Stromal cell of bone marrow (primary cell): ENCODE measurements at regions not wholly inside any gene's neighbourhood (a gene's known extent, or its start where the extent isn't known, plus 50 kb on each side); places are given as distances from the start of the nearest gene placed in this dataset.

Experiments
- DNase-seq: peaks from one replicate; pipeline ENCODE4 v3.0.0-alpha.2; 2012; ENCODE audit warnings: low read depth

DNA sequence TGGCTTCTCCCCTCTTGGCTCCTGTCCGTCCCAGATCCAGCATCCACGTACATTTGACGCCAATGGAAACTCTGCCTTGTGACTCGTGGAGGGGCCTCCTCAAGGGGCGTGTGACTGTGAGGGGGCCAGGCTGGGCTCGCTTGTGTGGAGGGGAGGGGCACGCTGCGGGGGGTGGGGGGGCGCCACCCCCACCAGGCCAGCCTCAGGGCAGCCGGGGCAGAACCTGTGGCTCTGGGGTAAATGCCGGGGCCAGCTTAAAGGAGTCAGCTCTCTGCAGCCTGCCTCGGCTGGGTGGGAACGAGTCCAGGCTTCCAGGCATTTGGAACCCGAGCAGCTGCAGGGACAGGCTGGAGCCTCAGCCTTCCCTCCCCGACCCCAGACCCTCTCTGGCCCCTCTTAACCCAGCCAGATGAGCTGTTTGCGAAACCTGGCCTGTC lies 94.1 kb downstream of the SIK1 start:
- no peak for DNase-seq

DNA sequence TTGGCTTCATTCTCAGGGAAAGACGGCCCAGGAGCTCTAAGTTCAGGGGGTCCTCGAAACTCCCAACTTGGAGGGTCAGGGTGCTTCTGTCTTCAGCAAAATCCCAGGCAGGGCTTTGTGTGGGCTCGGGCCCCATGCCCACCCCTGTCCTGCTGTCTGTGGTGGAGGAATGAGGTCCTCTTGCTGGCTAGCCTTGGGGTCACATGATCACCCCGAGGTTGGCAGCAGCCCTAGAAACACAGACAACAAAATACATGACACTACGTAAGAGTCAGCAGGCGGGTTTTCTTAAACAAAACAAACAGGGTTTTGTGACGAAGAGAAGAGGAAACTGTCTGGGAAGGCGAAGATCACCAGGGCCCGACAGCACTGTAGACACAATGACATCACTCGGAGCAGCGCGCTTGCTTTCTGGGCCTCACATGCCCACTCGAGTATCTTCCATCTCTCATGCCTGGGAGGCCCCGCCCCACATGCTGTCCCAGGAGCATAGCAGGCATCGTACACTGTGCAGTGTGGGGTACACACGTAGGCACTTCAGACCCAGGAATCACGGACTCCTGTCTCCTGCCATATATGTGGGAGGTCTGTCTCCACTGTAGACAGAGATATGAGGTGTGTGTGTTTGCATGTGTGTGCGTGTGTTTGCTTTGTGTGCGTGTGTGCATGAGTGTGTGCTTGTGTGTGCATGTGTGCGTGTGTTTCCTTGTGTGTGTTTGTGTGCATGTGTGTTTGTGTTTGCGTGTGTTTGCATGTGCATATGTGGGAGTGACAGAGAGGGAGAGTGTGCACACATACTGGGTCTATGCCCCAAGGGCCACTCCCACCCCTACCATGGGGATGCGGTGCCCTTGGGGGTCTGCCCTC lies 94.7 kb downstream of the SIK1 start:
- peak; percentile 52 for DNase-seq

DNA sequence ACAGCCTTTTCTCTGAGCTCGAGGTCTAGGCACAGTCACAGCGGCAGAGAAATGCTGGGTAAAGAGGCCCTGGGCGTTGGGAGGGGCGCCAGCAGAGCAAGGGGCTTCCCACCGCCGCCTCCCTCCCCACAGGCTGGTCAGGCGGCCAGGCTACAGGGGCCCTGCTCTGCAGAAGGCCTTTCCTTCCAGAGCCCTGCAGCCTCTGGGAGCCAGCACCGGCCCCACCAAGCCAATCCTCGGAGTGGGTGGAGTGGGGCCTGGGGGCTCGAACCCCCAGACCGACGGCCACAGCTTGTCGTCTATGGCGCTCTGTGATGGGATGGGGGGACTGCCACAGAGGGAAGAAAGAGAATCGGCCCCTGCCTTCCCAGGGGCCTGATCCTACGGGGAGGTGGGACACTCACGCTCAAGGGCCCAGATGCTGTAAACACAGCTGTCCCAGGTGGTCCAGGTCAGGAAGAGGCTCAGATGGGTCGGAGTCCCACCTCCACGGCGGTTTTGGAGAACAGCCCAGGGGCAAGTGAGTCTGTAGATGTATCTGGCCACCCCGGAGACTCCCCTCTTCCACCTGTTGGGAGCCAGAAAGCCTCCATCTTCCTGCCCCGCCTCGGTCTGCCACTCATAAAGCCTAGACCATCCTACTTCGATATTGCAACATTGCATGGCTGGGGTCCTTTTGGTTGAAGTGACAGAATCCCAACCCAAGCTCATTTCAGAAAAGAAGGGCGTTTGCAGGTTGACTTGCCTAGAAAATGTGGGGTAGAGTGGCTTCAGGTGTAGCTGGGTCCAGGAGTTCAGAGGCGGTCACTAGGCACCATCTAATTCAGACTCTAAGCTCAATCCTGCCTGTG lies 95.6 kb downstream of the SIK1 start:
- no peak for DNase-seq

DNA sequence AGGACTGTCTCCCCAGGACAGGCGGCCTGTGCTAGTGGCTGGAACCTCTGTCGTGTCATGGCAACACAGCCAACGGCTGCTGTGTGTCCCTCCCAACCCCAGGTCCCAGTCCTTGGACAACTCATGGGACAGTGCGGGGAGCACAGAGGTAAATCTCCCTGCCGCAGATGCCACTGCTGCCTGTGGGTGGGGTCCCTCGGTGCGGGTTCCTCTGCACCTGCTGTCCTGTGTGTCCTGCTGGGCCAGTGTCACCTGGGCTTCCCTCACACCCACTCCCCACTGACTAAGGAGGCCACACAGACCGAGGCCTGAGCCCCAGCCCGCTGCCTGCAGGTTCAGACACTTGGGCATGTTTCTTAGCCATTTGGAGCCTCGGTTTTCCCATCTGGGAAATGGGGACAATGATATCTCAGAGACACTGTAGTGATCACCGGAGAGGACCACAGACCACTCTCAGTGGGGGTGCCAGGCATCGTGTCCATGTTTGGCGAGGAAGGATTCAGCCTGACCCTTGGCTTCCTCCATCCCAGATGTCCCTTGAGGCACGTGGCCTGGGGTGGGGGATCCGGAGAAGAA lies 96.5 kb downstream of the SIK1 start:
- no peak for DNase-seq

DNA sequence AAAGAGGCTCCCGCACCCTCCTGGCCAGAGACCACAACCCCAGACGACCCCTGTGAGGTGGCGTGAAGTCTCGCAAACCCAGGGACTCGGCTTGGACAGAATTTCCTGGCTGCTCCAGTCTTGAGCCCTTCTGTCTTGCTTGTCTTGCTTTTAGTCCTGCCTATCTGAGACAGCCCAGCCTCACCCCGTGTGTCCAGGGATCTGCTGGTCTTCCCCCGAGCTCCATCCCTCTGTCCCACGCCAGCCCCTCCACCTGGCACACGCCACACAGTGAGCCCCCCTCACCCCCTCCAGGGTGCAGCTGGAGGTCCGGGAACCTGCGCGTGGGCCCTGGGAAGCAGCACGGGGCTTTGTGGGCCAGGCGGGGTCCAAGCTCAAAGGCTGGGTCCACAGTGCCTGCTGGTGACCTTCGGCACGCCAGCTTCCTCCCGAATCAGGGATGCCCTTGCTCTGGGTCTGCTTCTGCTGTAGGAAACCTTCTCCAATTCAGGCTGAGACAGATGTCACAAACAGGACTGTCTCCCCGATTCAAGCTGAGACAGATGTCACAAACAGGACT lies 97.1 kb downstream of the SIK1 start:
- DNase-seq, result no peak

DNA sequence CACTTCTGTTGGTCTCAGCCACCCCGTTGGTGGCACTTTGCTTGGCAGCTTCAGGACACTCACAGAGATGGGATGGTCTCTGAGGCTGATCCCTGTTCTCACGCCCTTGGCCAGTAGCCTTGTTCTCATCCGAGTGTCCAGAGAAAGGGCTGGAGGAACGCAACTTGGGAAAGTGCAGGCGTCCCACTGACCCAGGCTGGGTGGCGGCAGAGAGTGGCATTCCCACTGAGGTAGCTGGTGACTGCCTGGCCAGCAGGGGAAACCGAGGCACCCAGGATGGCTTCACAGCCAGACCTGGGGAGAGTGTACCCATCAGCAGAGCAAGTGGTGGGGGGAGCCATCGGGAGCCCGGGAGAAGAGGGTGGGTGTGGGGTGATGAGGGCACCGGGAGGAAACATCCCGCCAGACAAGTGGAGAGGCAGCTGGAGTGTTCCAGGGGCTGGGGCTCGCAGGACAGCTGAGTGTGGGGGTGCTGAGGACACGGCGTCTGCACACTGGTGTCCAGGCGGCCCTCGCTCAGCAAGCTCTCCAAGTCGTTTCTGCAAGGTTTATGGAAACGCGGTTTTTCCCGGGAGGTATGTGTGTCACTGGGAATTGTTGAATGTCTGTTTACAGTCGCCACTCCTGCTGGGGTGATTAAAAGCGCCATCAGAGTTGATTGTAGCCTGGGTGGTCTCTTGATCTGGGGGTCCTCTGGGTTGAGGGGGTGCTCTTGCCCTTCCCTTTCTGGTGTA lies 97.8 kb downstream of the SIK1 start:
- no peak for DNase-seq

DNA sequence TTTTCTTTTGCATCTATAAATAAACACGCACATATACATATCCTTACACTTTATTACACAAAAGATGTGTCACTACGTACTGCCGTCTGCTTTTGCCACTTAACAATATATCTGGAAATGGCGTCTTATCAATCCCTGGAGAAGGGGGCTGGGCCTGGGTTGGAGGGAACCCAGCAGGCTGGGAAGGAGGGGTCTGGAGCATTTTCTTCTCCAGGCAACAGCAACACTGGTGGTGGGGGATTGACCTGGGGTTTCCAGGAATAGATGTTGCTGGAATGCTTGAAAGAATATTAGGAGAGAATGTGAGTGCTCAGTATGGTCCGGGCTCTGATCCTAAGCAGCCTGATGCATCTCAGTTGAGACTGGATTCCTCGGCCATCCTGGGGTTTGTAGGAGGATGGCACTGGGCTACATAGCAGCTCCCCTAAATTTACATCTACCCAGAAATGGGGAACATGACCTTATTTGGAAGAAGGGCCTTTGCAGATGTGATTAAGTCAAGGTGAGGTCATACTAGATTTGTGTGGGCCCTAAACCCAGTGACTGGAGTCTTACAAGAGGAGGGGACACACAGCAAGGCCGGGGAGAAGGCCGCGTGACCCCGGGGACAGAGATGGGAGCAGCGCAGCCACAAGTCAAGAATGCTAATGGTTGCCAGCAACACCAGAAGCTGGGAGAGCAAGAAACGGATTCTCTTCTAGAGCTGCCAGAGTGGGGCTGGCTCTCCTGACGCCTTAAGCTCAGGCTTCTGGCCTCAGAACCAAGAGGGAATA lies 98.6 kb downstream of the SIK1 start:
- no peak for DNase-seq

DNA sequence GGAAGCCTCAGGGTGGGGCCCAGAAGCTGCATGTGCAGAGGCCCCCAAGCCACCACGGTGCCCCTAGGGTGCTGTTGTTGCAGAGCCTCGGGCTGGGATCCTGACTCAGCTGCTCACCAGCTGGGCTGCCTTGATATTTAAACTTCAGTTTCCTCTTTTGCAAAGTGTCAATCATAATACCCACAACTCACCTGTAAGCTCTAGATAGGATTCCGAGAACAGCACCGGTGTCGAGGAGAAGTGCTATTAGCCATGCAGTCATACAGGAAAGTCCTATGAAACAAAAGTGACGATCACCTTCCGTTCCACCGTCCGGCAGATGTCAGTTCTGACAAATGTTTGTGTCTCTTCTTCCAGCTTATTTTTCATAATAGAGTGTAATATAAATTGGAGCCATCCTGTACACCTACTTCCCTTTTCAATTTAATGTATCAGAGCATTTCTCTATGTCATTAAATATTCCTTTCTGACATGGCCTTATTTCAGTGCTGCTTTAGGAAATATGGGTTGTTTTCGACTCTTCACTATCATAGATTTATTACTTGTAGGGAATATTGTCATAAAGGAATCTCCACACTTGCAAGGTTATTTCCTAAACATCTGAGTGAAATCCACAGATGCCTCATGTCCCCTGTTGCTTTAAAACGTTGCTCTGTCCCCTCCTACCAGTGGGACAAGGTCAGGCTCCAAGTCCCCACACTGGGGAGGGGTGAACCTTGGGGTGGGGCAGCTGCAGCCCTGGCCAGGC lies 100.8 kb downstream of the SIK1 start:
- no peak for DNase-seq

DNA sequence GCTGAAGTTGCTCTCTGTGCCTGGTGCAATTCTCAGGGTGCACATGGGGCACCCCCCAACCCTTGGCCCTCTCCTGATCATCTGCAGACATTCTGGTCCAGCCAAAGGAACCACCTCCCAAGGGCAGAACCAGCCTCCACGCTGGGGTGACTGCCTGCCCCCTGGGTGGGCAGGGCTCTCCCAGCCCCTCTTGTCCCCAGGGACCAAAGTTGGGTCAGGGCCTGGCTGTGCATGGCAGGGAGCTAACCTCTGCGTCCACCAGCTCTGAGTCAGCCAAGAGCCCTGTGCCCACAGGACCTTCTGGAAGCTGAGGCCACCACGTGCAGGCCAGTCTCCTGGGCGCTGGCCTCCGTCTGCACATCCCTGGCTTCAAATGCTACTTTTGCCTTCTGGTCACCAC lies 101.9 kb downstream of the SIK1 start:
- DNase-seq, result no peak

DNA sequence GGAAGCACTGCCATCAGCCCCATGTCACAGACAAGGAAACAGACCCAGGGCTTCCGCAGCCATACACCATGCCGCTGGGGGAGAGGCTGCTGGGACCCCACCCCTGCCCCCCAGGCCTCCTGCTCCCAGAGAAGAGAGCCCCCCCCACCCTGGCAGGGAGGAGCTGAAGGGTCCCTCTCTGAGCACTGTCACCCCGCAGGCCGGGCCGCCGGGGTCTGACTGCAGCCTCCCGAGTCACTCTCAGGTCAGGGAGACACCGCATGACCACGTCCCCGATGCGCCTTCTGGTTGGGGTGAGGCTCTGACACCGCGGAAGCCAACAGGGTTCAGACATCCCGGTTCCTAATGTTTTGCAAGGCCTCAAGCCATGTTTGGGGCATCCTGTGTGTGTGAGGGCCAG lies 102.3 kb downstream of the SIK1 start:
- no peak for DNase-seq

DNA sequence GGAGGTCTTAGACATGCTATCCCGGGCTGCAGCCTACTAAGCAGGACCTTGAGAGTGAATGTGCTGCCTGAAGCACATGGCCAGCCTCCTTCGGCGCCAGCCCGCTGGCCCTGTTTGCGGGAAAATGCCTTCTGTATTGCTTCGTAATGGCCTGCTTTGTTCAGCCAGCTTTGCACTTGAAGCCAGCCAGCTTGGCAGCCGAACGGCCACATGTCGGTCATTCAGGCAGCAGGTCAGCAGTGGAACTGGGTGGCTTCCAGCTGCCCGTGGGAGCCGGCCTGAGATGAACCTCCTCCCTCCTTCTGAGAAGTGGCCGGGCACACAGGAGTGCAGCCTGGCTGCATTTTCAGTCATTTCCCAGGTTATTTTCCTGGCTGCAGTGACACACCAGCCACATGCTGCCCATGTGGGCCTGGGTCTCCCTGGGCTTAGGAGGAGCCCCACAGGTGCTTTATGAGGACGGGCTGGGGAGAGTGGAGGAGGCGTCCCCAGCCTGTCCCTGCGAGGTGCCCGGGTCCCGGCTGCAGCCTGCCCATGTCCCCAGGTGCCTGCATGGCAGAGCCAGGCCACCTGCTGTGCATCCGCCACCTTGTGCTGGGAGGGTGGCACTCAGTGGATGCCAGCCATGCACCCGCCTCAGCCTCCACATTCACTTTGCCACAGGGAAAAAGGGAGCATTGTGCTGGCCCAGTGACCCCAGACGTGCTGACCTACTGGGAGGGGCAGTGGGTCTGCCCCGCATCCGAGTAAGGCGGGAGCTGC lies 103.5 kb downstream of the SIK1 start:
- no peak for DNase-seq

DNA sequence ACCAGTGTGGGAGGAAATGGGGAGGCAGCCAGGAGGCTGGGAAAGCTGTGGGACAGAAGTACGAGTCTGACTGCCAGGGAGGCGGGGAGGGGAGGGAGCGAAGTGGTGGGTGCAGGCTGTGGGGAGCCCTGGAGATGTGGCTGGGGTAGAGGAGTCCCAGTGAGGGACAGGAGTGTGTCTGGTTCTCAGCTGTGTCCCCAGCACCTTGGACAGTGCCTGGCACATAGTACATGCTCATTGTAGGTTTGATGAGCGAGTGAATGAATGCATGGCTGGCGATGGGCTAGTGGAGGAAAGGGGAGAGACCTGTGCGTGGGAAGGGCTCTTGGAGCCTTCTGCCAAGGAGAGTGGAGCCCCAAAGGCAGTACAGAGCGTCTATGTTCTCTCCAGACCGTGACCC lies 104.1 kb downstream of the SIK1 start:
- DNase-seq, result no peak

DNA sequence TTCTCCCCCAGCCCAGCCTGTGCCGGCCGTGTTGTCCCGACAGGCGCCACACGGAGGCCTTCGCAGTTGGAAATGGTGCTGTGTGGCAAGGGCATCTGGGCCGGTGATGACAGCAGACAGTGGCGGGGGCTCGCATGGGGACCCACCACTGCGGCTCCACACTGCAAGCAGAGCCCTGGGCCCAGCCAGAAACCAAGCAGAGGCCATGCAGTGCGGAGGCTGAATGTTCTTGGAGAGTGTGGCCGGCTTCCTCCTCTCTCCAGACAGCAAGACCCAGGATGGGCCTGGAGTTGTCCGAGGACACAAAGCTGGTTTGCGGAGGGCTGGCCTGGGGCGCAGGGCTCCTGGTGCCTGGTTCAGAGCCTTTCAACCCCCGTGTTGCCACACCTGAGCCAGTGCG lies 104.6 kb downstream of the SIK1 start:
- no peak for DNase-seq

DNA sequence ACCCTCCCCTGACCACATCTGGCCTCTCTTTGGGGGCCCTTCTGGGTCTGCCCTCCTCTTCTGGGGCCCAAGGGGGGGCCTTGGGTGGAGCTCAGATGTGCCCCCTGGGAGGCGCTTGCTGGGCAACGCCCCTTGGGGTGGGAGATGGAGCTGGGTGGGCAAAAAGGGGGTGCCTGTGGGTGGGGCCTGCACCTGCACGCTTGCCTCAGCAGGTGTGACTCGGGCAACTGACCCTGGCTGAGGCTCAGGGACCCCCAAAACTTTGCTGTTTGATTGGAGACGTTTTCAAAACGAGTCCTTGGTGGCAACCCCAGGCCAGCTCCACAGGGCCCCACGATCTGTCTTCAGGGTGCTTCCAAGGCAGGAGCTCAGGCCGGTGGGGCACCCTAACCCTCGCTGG lies 105.3 kb downstream of the SIK1 start:
- no peak for DNase-seq

DNA sequence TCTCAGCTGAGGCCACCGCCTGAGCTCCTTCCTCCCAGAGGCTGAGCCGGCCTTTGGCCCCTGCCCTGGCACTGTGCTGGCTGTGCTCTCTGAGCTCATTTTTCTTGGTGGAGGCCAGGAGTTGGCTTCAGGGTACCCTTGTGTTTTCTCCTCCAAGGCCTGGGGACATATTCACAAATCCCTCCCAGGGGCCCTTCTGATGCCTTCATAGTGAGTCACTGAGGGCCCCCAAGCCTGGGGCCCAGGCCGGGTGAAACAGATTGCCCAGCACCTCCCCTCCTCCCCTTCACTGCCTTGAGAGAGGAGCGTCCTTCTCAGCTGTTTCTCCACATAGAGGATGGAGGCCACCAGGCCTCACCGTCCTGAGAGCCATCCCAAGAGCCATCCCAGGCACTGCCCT lies 105.8 kb downstream of the SIK1 start:
- DNase-seq, result no peak

DNA sequence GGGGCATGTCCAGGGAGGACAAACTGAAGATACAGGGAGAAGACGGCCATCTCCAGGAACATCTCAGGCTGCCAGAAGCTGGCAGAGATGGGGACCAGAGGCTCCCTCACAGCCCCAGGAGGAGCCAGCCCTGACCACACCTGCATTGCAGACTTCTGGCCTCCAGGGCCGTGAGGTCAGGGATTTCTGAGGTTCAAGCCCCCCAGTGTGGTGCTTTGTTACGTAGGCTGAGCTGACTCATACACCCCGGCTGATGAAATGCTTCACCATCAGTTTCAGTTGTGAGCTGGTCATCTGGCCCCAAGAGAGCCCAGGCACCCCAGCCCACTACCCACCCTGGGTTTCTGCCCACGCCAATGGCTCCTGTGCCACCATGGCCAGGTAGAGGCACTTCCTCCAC lies 106.4 kb downstream of the SIK1 start:
- DNase-seq, result no peak

DNA sequence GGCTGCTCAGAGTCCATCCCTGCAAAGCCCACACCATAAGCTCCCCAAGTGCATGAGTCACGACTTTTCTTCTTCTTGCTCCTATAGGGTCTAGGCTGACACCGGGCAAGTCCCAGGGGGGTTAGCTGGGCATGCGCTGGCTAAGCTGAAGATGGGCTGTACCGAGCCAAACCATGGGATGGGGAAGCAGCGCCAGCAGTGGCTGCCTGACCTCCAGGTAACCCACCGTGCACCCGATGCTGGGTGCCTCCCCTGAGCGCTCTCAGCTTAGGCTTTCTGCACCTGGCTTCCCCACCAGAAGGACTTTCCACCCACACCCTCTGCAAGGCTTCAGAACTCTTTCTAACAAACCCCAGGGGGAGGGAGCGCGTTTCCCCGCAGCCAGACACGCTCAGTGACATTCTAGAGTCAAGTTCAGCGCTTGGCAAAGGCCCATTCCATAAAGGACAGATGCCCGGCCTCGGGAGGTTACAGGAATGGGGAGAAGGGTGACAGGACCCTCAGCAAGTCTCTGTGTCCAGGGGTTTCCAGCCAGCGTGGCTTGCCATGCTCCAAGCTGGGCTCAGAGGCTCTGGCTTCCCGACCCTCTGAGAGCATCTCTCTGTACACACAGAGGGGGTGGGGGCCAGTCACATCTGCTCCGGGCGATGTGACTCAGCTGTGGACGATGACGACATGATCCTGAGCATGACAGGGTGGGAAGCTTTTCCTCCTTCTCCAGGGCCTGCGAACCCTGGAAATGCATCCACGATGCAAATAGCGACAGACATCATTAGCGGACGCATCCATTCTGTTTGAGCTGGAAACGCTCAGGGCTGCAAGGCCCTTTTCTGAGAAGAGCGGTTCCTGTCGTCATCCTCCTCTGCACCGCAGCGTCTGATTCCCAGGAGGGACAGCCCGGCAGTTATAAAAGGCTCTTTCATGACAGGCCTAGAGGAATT lies 107.8 kb downstream of the SIK1 start:
- DNase-seq, result peak; percentile 25

DNA sequence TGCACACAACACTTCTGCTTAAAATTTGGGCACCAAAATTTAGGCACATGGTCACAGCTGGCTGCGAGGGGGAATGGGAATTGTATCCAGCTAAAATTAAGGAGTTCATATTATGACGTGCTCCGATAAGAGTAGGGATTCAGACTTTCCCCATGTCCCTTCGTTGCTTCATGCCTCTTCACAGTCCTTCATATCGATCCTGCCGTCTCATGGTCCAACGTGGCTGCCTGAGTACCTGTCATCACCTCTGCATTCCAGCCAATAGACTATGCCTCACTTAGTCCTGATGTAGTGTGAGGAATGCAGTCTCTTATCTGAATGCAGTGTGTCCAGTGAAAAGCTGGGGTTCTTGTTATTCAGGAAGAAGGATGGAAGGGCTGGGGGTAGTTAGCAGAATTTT lies 108.6 kb downstream of the SIK1 start:
- DNase-seq, result no peak
